Suprapubic skin (tissue), 4 donors: ENCODE measurements at regions not wholly inside any gene's neighbourhood (a gene's known extent, or its start where the extent isn't known, plus 50 kb on each side); places are given as distances from the start of the nearest gene placed in this dataset.

Experiments
- DNase-seq, 2 donors: peaks; one replicate each; pipeline ENCODE4 v3.0.0-alpha.2; 2019; ENCODE audit warnings: low spot score in 2 of 2
- H3K27ac ChIP-seq: fragments of 200-600 bp; sonication (generic); one replicate; pipeline ENCODE4 v1.5.1; 2019
- H3K27me3 ChIP-seq: fragments of 200-600 bp; sonication (generic); one replicate; pipeline ENCODE4 v1.5.1; 2019
- H3K36me3 ChIP-seq: fragments of 200-600 bp; sonication (generic); one replicate; pipeline ENCODE4 v1.5.1; 2019
- H3K4me1 ChIP-seq: fragments of 200-600 bp; sonication (generic); one replicate; pipeline ENCODE4 v1.5.1; 2019
- H3K4me3 ChIP-seq: fragments of 200-600 bp; sonication (generic); one replicate; pipeline ENCODE4 v1.5.1; 2019; ENCODE audit warnings: mild to moderate bottlenecking
- H3K9me3 ChIP-seq: fragments of 200-600 bp; sonication (generic); one replicate; pipeline ENCODE4 v1.5.1; 2019
- CTCF ChIP-seq, 2 donors: fragments of 200-600 bp in 1 of 2; fragments of 450-650 bp in 1 of 2; sonication (generic) in 1 of 2; IDR thresholded peaks; one replicate each; pipeline ENCODE4 v1.5.1; 2016 to 2019; ENCODE audit warnings: antibody characterized with exemption in 2 of 2, mild to moderate bottlenecking in 1 of 2, moderate library complexity in 1 of 2
- EP300 ChIP-seq: sonication (generic); formaldehyde crosslinking; IDR thresholded peaks from one replicate; pipeline ENCODE4 v1.6.1; 2017; ENCODE audit warnings: antibody characterized with exemption
- POLR2A ChIP-seq, 2 donors: fragments of 450-650 bp; IDR thresholded peaks; one replicate each; pipeline ENCODE4 v1.6.1; 2017; ENCODE audit warnings: antibody characterized with exemption in 2 of 2, mild to moderate bottlenecking in 2 of 2, moderate library complexity in 2 of 2
- POLR2AphosphoS5 ChIP-seq, 3 donors: sonication (generic); formaldehyde crosslinking; IDR thresholded peaks; one replicate each; pipeline ENCODE4 v1.6.1; 2017; ENCODE audit warnings: antibody characterized with exemption in 3 of 3
- WGBS: methylation state at CpG from one replicate; pipeline ENCODE4 v1.1.5; 2018; 5-methylcytosine and 5-hydroxymethylcytosine counted together

DNA sequence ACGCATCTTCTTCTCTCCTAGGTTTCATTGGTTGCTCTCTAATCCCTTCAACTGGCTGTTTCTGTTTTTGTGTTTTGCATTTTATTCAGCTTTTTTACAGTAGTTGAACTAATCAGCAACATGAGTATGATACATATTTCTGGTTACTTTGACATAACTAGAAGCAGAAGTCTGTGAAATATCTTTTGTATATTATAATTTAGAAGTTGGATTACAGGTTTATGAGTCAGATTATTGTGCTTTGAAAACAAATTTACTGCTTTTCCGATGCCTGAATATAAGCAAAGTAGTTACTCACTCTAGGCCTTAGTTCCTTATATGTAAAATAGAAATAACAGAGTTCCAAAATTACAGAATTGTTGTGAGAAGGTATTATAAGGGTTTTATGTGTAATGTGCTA lies 96.2 kb upstream of the MEOX2 start:
- TF ChIP-seq POLR2A (IDR thresholded peaks at IDR 0.05) = no peak
- no peak for TF ChIP-seq POLR2AphosphoS5 (IDR thresholded peaks at IDR 0.05)
- TF ChIP-seq CTCF (IDR thresholded peaks at IDR 0.05) = no peak
- no peak for TF ChIP-seq EP300
- no peak for DNase-seq
- Histone ChIP-seq H3K4me1 (no peaks in the 10 kb centered on the region), H3K9me3 (no peaks in the 10 kb centered on the region), H3K36me3 (no peaks in the 10 kb centered on the region), H3K27ac (no peak overlapping the region), H3K27me3 (no peaks in the 10 kb centered on the region), H3K4me3 (no peak overlapping the region)
- 79% methylated on average over 2 of the region's 2 CpGs for WGBS

- Histone ChIP-seq H3K27me3 (no peaks in the 10 kb centered on the region), H3K9me3 (no peaks in the 10 kb centered on the region), H3K36me3 (no peaks in the 10 kb centered on the region), H3K27ac (no peak overlapping the region), H3K4me1 (no peaks in the 10 kb centered on the region), H3K4me3 (no peak overlapping the region)
- 81% methylated on average over 2 of the region's 2 CpGs for WGBS
- DNase-seq = no peak
- TF ChIP-seq CTCF (IDR thresholded peaks at IDR 0.05) = no peak
- TF ChIP-seq POLR2A (IDR thresholded peaks at IDR 0.05) = no peak
- no peak for TF ChIP-seq POLR2AphosphoS5 (IDR thresholded peaks at IDR 0.05)
- TF ChIP-seq EP300 = no peak
Observed at GRCh38 chr7:15781944-15782343, 95.5 kb upstream of the MEOX2 start.

- H3K9me3 ChIP-seq = no peaks in the 10 kb centered on the region
- H3K27me3 ChIP-seq = no peaks in the 10 kb centered on the region
- H3K4me1 ChIP-seq = no peaks in the 10 kb centered on the region
- H3K4me3 ChIP-seq = no peak overlapping the region
- DNase-seq = no peak
- TF ChIP-seq POLR2AphosphoS5 (IDR thresholded peaks at IDR 0.05) (no peak), CTCF (IDR thresholded peaks at IDR 0.05) (no peak), EP300 (no peak), POLR2A (IDR thresholded peaks at IDR 0.05) (no peak)
- no peaks in the 10 kb centered on the region for H3K36me3 ChIP-seq
- no peak overlapping the region for H3K27ac ChIP-seq
- 73% methylated on average over 2 of the region's 2 CpGs for WGBS
Observed at GRCh38 chr7:15780271-15780670, 93.8 kb upstream of the MEOX2 start.

GRCh38 chr7:15778191-15778590 lies 91.7 kb upstream of the MEOX2 start:
- DNase-seq = no peak
- TF ChIP-seq POLR2A (IDR thresholded peaks at IDR 0.05) = no peak
- H3K4me1 ChIP-seq = no peaks in the 10 kb centered on the region
- no peaks in the 10 kb centered on the region for H3K27me3 ChIP-seq
- no peaks in the 10 kb centered on the region for H3K36me3 ChIP-seq
- H3K27ac ChIP-seq = no peak overlapping the region
- WGBS = 31% methylated on average over 2 of the region's 2 CpGs
- no peaks in the 10 kb centered on the region for H3K9me3 ChIP-seq
- no peak overlapping the region for H3K4me3 ChIP-seq

GRCh38 chr7:15765753-15766152 lies 79.3 kb upstream of the MEOX2 start:
- Histone ChIP-seq H3K4me3 (no peak overlapping the region), H3K27me3 (no peaks in the 10 kb centered on the region), H3K9me3 (peaks cover 6% of the 10 kb centered on the region), H3K27ac (no peak overlapping the region), H3K4me1 (no peaks in the 10 kb centered on the region), H3K36me3 (no peaks in the 10 kb centered on the region)
- DNase-seq = no peak
- 76% methylated on average over 5 of the region's 5 CpGs for WGBS
- peak in 1 of 3 donors; percentile 10 for TF ChIP-seq POLR2AphosphoS5 (IDR thresholded peaks at IDR 0.05)
- TF ChIP-seq POLR2A (IDR thresholded peaks at IDR 0.05) = no peak

- no peak for TF ChIP-seq EP300
- no peak for TF ChIP-seq POLR2A (IDR thresholded peaks at IDR 0.05)
- TF ChIP-seq POLR2AphosphoS5 (IDR thresholded peaks at IDR 0.05) = no peak
- H3K9me3 ChIP-seq = peaks cover 2% of the 10 kb centered on the region
- DNase-seq = no peak
- no peaks in the 10 kb centered on the region for H3K27me3 ChIP-seq
- no peak overlapping the region for H3K27ac ChIP-seq
- no peaks in the 10 kb centered on the region for H3K36me3 ChIP-seq
- H3K4me1 ChIP-seq = no peaks in the 10 kb centered on the region
- WGBS = 32% methylated on average over 3 of the region's 3 CpGs
- no peak overlapping the region for H3K4me3 ChIP-seq
Observed at GRCh38 chr7:15764851-15765382, 78.4 kb upstream of the MEOX2 start.

- H3K9me3 ChIP-seq = no peaks in the 10 kb centered on the region
- H3K4me1 ChIP-seq = no peaks in the 10 kb centered on the region
- TF ChIP-seq POLR2AphosphoS5 (IDR thresholded peaks at IDR 0.05) (no peak), CTCF (IDR thresholded peaks at IDR 0.05) (no peak), POLR2A (IDR thresholded peaks at IDR 0.05) (no peak), EP300 (no peak)
- no peak overlapping the region for H3K4me3 ChIP-seq
- H3K27me3 ChIP-seq = no peaks in the 10 kb centered on the region
- H3K36me3 ChIP-seq = no peaks in the 10 kb centered on the region
- H3K27ac ChIP-seq = no peak overlapping the region
- WGBS = 48% methylated on average over 3 of the region's 3 CpGs
- DNase-seq = no peak
Observed at GRCh38 chr7:15764010-15764409, 77.5 kb upstream of the MEOX2 start.
